Kidney (tissue), 13 donors: ENCODE measurements at regions not wholly inside any gene's neighbourhood (a gene's known extent, or its start where the extent isn't known, plus 50 kb on each side); places are given as distances from the start of the nearest gene placed in this dataset.

Source experiments
- DNase-seq, 5 donors: peaks; one replicate each; pipeline ENCODE4 v3.0.0-alpha.2; 2013 to 2020
- FAIRE-seq: peaks from 2 replicates; lab custom pipeline; 2012; peaks lifted over from hg19 to GRCh38; lab: Jason Lieb, UNC
- H3K27ac ChIP-seq, 2 donors: one replicate each; pipeline ENCODE4 v1.7.0; 2013; ENCODE audit warnings: low read depth in 2 of 2, low read length in 2 of 2, inconsistent platforms in 1 of 2
- H3K27me3 ChIP-seq: one replicate; pipeline ENCODE4 v1.7.1; 2013; ENCODE audit warnings: low read length, inconsistent platforms; ENCODE audit not compliant: control insufficient read depth, insufficient read depth
- H3K36me3 ChIP-seq, 3 donors: one replicate each; pipeline versions ENCODE4 v1.7.0 to v1.7.1; 2013; ENCODE audit warnings: low read length in 3 of 3, control low read depth in 1 of 3, inconsistent platforms in 1 of 3; ENCODE audit not compliant: insufficient read depth in 3 of 3, control insufficient read depth in 2 of 3
- H3K4me1 ChIP-seq, 3 donors: one replicate each; pipeline versions ENCODE4 v1.7.0 to v1.7.1; 2013; ENCODE audit warnings: low read length in 3 of 3, inconsistent platforms in 1 of 3, low read depth in 1 of 3; ENCODE audit not compliant: control insufficient read depth in 2 of 3, insufficient read depth in 2 of 3
- H3K4me3 ChIP-seq, 3 donors: one replicate each; pipeline versions ENCODE4 v1.7.0 to v1.8.1; 2013; ENCODE audit warnings: low read length in 3 of 3, control low read depth in 1 of 3, inconsistent platforms in 1 of 3
- H3K9ac ChIP-seq, 3 donors: one replicate each; pipeline versions ENCODE4 v1.7.0 to v1.7.1; 2013; ENCODE audit warnings: low read length in 3 of 3, control low read depth in 1 of 3, inconsistent platforms in 1 of 3
- H3K9me3 ChIP-seq, 3 donors: one replicate each; pipeline versions ENCODE4 v1.7.0 to v1.7.1; 2013; ENCODE audit warnings: low read length in 3 of 3, control low read depth in 1 of 3, inconsistent platforms in 1 of 3; ENCODE audit not compliant: control insufficient read depth in 2 of 3, insufficient read depth in 1 of 3
- intact Hi-C: fragments of 100-400 bp; cut with DNase I; formaldehyde crosslinking; loops from one replicate; pipeline ENCODE4 v1.11.1; 2022
- TF ChIP-seq, protein P1 (sequence below): IDR thresholded peaks from 3 replicates; pipeline ENCODE4 v1.5.1; 2012; ENCODE audit warnings: mild to moderate bottlenecking, moderate library complexity, borderline replicate concordance; ENCODE audit not compliant: insufficient read depth; ENCODE audit errors: extremely low read depth
- donor health status: control.
- donor health status: control.
- donor health status: control.
- donor health status: control.
- donor health status: control.
- donor health status: DM: yes; HTN: yes; CAD: no.
- donor health status: Normal renal cell carcinoma (clear cell type).

DNA sequence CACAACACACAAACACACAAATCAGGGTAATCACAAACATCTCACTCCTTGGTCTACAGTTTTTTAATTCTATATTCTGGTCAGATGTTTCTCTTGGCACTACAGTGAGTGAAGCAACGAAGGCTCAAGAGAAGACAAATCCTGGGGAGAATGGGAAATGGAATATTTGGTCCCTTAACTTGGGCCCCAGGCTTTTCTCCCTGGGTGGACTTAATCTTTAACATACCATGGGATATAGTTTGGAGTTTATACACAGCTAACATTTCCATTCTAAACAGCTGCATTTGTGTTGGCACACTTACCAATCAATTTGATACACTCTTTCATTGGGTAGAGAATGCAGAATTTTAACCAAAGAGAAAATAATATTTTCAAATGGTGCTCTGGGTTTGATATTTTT, 1132.6 kb upstream of the SLC10A2 start:
- no peak for FAIRE-seq
- TF ChIP-seq, protein P1, sequence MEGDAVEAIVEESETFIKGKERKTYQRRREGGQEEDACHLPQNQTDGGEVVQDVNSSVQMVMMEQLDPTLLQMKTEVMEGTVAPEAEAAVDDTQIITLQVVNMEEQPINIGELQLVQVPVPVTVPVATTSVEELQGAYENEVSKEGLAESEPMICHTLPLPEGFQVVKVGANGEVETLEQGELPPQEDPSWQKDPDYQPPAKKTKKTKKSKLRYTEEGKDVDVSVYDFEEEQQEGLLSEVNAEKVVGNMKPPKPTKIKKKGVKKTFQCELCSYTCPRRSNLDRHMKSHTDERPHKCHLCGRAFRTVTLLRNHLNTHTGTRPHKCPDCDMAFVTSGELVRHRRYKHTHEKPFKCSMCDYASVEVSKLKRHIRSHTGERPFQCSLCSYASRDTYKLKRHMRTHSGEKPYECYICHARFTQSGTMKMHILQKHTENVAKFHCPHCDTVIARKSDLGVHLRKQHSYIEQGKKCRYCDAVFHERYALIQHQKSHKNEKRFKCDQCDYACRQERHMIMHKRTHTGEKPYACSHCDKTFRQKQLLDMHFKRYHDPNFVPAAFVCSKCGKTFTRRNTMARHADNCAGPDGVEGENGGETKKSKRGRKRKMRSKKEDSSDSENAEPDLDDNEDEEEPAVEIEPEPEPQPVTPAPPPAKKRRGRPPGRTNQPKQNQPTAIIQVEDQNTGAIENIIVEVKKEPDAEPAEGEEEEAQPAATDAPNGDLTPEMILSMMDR, result no peak
- no peak overlapping the region for H3K9ac ChIP-seq
- H3K9me3 ChIP-seq, result no peaks in the 10 kb centered on the region
- H3K4me3 ChIP-seq, result no peak overlapping the region
- intact Hi-C loops, result no loop called here
- no peaks in the 10 kb centered on the region for H3K36me3 ChIP-seq
- H3K27me3 ChIP-seq, result no peaks in the 10 kb centered on the region
- DNase-seq, result no peak
- H3K27ac ChIP-seq, result no peak overlapping the region
- H3K4me1 ChIP-seq, result no peaks in the 10 kb centered on the region

DNA sequence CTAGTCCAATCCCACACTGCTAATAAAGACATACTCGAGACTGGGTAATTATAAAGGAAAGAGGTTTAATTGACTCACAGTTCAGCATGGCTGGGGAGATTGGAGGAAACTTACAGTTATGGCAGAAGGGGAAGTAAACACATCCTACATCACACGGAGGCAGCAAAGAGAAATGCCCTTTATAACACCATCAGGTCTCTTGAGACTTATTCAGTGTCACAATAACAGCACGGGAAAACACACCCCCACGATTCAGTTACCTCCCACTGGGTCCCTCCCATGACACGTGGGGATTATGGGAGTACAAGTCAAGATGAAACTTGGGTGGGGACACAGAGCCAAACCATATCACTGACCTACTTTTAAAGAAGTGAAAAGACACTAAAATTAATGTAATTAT, 1130.4 kb upstream of the SLC10A2 start:
- intact Hi-C loops, result no loop called here

DNA sequence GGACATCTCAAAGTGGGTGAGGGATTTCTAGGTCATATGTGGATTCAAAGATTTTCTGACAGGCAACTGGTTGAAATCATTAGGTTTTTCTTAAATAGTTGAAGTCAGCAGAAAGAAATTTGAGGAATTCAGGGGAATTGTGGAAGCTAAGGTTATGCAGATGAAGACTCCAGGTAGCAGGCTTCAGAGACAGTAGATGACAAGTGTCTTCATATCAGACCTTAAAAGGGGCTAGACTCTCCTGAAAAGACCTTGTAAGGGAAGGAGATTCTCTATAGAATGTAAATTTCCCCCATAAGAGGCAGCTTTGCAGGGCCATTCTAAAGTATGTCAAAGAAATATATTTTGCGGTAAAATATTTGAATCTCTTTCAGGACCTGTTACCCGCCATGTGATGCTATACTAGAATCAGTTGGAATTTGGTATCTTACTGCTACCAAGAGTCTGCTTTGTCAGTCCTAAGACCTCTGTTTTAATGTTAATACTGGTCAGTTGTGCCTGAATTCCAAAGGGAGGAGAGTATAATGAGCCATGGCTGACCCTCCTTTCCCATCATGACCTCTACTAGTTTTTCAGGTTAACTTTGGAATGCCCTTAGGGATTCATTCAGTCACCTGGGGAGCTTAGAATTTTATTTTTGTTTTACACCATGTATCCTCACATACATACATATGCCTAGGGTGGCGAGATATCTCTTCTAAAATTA, 1115.5 kb upstream of the SLC10A2 start:
- H3K9ac ChIP-seq, result no peak overlapping the region
- intact Hi-C loops, result no loop called here
- DNase-seq, result no peak
- H3K4me3 ChIP-seq, result no peak overlapping the region
- TF ChIP-seq, protein P1, result no peak
- no peak for FAIRE-seq
- H3K27me3 ChIP-seq, result no peaks in the 10 kb centered on the region
- no peaks in the 10 kb centered on the region for H3K36me3 ChIP-seq
- no peaks in the 10 kb centered on the region for H3K9me3 ChIP-seq
- H3K4me1 ChIP-seq, result no peaks in the 10 kb centered on the region
- no peak overlapping the region for H3K27ac ChIP-seq

More for the DNA sequence above, 1130.4 kb upstream of the SLC10A2 start:
- Histone ChIP-seq H3K27ac (no peak overlapping the region), H3K36me3 (no peaks in the 10 kb centered on the region), H3K27me3 (no peaks in the 10 kb centered on the region), H3K4me3 (no peak overlapping the region), H3K9me3 (no peaks in the 10 kb centered on the region), H3K9ac (no peak overlapping the region), H3K4me1 (no peaks in the 10 kb centered on the region)
- DNase-seq (no peak), FAIRE-seq (no peak)
- TF ChIP-seq, protein P1, result no peak
